Body of pancreas (tissue), 4 donors: ENCODE measurements at regions not wholly inside any gene's neighbourhood (a gene's known extent, or its start where the extent isn't known, plus 50 kb on each side); places are given as distances from the start of the nearest gene placed in this dataset.

Source experiments
- POLR2A ChIP-seq, 3 donors: fragments of 450-650 bp; IDR thresholded peaks; one replicate each; pipeline ENCODE4 v1.6.1; 2016; ENCODE audit warnings: antibody characterized with exemption in 3 of 3, mild to moderate bottlenecking in 2 of 3
- TF ChIP-seq, protein P1 (sequence below), 7 experiments: fragments of 450-650 bp in 4 of 7; fragments of 200-600 bp in 3 of 7; sonication (generic) in 3 of 7; IDR thresholded peaks; one replicate each; pipeline ENCODE4 v1.5.1; 2016 to 2019; ENCODE audit warnings: antibody characterized with exemption in 7 of 7

DNA sequence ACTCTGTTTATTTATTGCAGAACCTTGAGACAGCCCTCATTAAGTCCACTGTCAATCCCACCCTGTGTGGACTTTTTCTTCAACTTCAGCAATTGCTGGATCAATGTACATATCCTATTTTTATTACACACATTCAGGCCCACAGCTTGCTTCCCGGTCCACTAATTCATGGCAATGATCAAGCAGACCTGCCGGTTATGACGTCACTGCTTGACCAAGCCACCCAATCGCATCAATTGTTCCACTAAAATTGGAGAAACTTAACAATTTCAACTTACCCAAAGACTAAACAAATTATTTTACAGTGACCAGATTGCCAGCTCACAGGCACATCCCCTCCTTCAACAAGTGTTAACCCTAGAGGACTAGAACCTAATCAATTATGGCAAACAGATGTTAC lies 240.4 kb upstream of the MAGEB18 start:
- TF ChIP-seq POLR2A (IDR thresholded peaks at IDR 0.05): no peak
- TF ChIP-seq, protein P1, sequence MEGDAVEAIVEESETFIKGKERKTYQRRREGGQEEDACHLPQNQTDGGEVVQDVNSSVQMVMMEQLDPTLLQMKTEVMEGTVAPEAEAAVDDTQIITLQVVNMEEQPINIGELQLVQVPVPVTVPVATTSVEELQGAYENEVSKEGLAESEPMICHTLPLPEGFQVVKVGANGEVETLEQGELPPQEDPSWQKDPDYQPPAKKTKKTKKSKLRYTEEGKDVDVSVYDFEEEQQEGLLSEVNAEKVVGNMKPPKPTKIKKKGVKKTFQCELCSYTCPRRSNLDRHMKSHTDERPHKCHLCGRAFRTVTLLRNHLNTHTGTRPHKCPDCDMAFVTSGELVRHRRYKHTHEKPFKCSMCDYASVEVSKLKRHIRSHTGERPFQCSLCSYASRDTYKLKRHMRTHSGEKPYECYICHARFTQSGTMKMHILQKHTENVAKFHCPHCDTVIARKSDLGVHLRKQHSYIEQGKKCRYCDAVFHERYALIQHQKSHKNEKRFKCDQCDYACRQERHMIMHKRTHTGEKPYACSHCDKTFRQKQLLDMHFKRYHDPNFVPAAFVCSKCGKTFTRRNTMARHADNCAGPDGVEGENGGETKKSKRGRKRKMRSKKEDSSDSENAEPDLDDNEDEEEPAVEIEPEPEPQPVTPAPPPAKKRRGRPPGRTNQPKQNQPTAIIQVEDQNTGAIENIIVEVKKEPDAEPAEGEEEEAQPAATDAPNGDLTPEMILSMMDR (IDR thresholded peaks at IDR 0.05): no peak
